A673 (cell line): ENCODE measurements at regions not wholly inside any gene's neighbourhood (a gene's known extent, or its start where the extent isn't known, plus 50 kb on each side); places are given as distances from the start of the nearest gene placed in this dataset.

Experiments used
- CTCF ChIP-seq: fragments of 300-800, 200-600 bp; sonication (generic); conservative IDR thresholded peaks from 2 replicates; pipeline ENCODE4 v1.5.1; 2017; ENCODE audit warnings: low read depth, mild to moderate bottlenecking, antibody characterized with exemption, low read length, moderate library complexity, mixed read lengths
- EZH2 ChIP-seq: fragments of 200-600 bp; sonication (generic); IDR thresholded peaks from 2 replicates; pipeline ENCODE4 v1.6.1; 2017; ENCODE audit warnings: borderline replicate concordance, low read depth, mild to moderate bottlenecking, mixed read lengths, antibody characterized with exemption, low read length; ENCODE audit not compliant: poor library complexity, severe bottlenecking

GRCh38 chr1:91078859-91079258, 57.0 kb upstream of the ZNF644 start:
- TF ChIP-seq CTCF (no peak), EZH2 (no peak)
